Upper lobe of left lung (tissue), 4 donors: ENCODE measurements at regions not wholly inside any gene's neighbourhood (a gene's known extent, or its start where the extent isn't known, plus 50 kb on each side); places are given as distances from the start of the nearest gene placed in this dataset.

Source experiments
- CTCF ChIP-seq, 6 experiments: fragments of 450-650 bp in 4 of 6; fragments of 200-600 bp in 2 of 6; sonication (generic) in 2 of 6; IDR thresholded peaks; one replicate each; pipeline ENCODE4 v1.5.1; 2016 to 2019; ENCODE audit warnings: antibody characterized with exemption in 6 of 6
- EP300 ChIP-seq, 4 donors: sonication (generic); formaldehyde crosslinking; IDR thresholded peaks; one replicate each; pipeline ENCODE4 v1.5.1; 2017; ENCODE audit warnings: antibody characterized with exemption in 4 of 4, control low read depth in 2 of 4
- POLR2A ChIP-seq, 4 donors: fragments of 450-650 bp; IDR thresholded peaks; one replicate each; pipeline ENCODE4 v1.5.1; 2016 to 2017; ENCODE audit warnings: antibody characterized with exemption in 4 of 4, mild to moderate bottlenecking in 2 of 4
- POLR2AphosphoS5 ChIP-seq, 2 donors: sonication (generic); formaldehyde crosslinking; IDR thresholded peaks; one replicate each; pipeline ENCODE4 v1.5.1; 2017; ENCODE audit warnings: antibody characterized with exemption in 2 of 2

- TF ChIP-seq EP300 (IDR thresholded peaks at IDR 0.05): no peak
- TF ChIP-seq CTCF (IDR thresholded peaks at IDR 0.05): no peak
- no peak for TF ChIP-seq POLR2A (IDR thresholded peaks at IDR 0.05)
- no peak for TF ChIP-seq POLR2AphosphoS5 (IDR thresholded peaks at IDR 0.05)
These were observed 63.7 kb upstream of the IFNG-AS1 start for GRCh38 chr12:67925552-67925951.
